A172 (cell line): ENCODE measurements at regions not wholly inside any gene's neighbourhood (a gene's known extent, or its start where the extent isn't known, plus 50 kb on each side); places are given as distances from the start of the nearest gene placed in this dataset.

Source experiments
- DNase-seq: peaks from one replicate; pipeline ENCODE4 v3.0.0-alpha.2; 2015; ENCODE audit warnings: low spot score

DNA sequence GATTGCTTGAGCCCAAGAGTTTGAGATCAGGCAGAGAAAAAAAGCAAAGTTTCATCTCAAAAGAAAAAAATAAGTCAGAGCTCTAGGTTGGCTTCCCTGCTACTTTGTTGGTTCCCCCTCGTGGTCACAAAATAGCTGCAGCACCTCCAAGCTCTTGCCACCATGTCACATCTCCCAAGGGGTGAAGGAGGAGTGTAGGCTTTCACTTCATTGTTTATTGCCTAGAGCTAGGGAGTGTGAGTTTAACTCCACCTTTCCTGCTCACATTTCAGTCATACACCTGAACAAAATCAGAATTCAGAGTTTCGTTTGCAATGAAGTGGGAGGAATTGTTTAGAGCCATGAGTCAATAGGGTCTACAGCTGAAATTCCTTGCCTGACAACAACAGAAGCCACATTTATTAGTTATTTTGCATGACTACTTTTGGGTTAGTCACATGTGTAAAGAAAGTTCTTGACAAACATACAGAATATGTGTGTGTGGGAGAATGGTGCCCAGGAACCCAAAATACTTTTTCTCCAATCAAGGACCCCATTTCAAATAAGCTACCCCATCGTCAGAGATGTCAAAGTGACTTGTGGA, 56.2 kb upstream of the UFL1 start:
- no peak for DNase-seq

DNA sequence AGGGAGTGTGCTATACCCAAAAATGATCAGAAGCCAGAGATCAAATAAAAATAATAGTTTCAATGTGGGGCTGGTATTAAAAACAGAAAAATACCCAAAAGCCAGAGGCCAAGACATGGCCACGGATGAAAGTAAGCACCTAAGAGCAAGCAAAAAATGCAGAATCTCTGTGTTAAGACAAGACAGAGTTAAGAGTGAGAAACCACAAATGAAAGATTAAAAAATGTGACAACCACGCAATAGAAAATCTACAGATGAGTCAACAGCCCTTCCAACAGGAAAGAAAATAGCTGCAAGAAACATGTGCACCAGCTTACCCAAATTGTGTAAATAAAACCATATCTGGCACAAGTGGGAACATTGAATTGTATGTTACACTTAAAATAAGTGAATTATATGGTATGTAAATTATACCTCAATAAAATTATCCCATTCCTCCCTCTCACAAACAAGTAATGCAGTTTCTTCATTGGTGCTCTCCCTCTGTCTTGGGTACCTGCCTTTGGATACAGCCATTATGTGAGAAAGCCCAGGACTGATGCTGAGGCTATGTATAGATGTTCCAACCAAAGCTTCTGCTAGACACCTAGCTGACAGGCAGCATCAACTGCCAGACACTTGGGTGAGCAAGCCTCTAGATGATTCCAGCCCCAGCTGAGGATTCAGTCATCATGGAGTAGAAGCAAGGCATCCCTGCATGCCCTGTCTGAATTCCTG, 55.3 kb upstream of the UFL1 start:
- no peak for DNase-seq

DNA sequence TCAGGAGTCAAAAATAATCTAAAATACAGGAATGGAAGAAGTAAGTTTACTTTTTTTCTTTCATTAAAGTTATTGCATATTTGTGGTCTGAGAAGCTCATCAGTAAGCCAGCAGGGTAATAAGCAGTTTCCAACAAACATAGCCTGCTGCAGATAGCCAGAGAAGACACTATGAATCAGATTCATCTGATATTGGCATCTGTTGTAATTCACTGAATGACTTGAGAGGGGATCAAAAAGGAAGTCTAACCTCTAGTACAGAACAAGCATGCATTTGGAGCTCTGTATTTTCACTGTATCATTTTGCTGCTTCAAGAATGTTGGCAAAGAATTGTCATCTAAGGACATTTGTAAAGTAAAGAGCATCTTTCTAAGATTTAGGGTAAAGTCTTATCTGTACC, 53.8 kb upstream of the UFL1 start:
- DNase-seq: no peak

DNA sequence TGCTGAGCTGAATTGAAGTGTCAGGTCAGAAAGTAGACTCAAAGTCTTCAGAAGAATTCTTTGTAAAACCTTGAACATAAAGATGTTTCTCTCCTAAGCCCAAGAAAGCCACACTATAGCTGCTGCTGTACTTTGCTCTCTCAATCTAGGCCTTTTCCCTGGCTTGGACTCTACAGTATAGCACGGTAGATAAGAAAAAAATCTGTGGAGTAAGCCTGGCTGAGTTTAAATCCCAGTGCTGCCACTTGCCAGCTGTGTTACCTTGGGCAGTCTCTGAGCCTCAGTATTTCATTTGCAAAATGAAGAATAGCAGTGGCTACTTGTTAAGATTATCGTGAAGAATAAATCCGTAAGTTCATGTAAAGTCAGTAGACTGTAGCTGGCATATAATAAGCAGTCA, 53.3 kb upstream of the UFL1 start:
- no peak for DNase-seq

DNA sequence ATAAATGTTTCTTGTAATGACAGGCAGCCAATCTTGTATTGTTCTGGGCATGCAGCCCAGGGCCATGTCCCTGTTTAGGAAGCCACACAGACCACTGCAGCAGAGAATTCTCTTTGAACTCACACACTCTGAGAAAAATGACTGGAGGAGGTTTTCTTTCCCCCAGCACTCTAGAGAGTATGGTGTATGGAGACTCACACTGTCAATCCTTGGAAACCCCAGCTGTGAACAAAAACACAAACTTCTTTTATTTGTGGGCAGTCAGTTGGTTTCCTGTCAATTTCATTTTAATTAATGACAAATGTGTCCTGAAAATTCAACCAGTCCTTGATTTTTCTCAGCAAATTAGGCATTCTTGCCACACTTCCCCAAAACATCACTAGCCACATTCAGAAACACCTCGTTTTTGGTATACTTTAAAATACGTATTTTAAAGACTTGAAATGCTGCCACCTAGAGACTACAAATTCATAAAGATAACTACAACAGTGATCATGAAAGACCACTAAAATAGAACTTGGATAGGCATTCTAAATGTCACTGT, 52.9 kb upstream of the UFL1 start:
- no peak for DNase-seq

DNA sequence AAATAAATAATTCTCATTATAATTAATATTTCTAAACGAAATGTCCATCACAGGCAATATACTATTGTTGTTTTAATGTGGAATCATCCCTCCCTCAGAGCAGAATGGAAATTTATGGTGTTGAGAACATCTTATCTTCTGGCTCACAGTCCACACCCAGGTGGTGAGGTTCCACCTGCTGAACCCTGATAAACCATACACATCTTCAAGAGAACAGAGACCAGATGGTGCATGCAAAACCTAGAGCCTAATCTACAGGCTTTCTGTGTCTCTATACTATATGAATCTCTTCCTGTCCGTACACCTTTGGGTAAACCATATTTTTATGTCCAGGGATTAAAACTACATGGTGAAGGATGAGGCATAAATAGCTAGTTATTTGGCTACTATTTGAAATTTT, 52.3 kb upstream of the UFL1 start:
- DNase-seq: no peak

DNA sequence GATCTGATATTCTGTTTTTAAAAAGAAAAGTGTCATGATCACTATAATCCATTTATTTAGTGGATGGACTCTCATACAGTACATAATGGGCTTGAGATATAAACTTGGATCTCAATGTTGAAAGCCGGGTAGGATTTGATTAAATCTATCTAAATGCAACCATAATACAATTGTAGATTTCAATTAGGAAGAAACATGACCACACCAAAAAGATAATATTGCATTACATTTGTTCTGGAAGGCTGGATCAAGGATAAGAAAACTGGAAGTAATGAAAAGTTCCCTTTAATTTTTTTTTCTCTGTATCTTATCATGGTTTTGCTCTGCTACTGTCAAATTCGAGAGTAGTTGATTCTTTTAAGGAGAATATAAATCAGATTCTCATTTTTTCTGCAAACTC, 51.3 kb upstream of the UFL1 start:
- no peak for DNase-seq
